DND-41 (cell line): ENCODE measurements at regions not wholly inside any gene's neighbourhood (a gene's known extent, or its start where the extent isn't known, plus 50 kb on each side); places are given as distances from the start of the nearest gene placed in this dataset.

Experiments
- EZH2 ChIP-seq: IDR thresholded peaks from 3 replicates; pipeline ENCODE4 v1.6.1; 2012; ENCODE audit warnings: borderline replicate concordance, low read depth, mild to moderate bottlenecking, moderate library complexity, low read length, inconsistent platforms; ENCODE audit not compliant: severe bottlenecking
- TF ChIP-seq, protein P1 (sequence below): IDR thresholded peaks from 2 replicates; pipeline ENCODE4 v1.5.1; 2012; ENCODE audit warnings: borderline replicate concordance, low read length, moderate library complexity, mild to moderate bottlenecking; ENCODE audit not compliant: poor library complexity, severe bottlenecking; ENCODE audit errors: extremely low read depth

DNA sequence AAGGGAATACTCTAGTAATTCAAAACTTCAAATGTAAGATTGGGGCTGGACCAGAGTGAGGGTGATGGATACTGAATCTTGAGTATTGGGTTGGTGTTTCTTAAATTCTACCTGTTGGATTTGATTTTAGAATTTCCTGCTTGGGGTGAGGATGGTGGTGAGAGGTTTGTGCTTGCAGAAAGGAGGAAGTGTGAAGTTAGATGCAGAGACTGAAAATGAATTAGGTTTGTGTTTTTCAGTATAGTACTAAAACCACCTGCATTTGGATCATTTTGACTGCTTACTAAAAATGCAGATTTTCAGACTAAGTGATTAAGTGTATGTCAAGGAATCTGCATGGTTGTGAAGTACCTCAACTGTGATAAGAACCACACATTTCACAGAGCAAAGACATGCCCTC, 131.5 kb upstream of the CENPE start:
- TF ChIP-seq, protein P1, sequence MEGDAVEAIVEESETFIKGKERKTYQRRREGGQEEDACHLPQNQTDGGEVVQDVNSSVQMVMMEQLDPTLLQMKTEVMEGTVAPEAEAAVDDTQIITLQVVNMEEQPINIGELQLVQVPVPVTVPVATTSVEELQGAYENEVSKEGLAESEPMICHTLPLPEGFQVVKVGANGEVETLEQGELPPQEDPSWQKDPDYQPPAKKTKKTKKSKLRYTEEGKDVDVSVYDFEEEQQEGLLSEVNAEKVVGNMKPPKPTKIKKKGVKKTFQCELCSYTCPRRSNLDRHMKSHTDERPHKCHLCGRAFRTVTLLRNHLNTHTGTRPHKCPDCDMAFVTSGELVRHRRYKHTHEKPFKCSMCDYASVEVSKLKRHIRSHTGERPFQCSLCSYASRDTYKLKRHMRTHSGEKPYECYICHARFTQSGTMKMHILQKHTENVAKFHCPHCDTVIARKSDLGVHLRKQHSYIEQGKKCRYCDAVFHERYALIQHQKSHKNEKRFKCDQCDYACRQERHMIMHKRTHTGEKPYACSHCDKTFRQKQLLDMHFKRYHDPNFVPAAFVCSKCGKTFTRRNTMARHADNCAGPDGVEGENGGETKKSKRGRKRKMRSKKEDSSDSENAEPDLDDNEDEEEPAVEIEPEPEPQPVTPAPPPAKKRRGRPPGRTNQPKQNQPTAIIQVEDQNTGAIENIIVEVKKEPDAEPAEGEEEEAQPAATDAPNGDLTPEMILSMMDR: no peak
- no peak for TF ChIP-seq EZH2
